Natural killer cell (primary cell): ENCODE measurements at regions not wholly inside any gene's neighbourhood (a gene's known extent, or its start where the extent isn't known, plus 50 kb on each side); places are given as distances from the start of the nearest gene placed in this dataset.

Experiments
- ATAC-seq, 3 donors: fragments of 150-1000 bp in 2 of 3; fragments of 200-7000 bp in 1 of 3; cut with Tn5 transposase; 1 replicate in 1 of 3; 2 replicates in 2 of 3; pipeline ENCODE4 v1.10.0; 2021; ENCODE audit warnings: mild to moderate bottlenecking in 2 of 3, moderate library complexity in 2 of 3
- DNase-seq, 2 donors: peaks; one replicate each; pipeline versions ENCODE4 v3.0.0 to v3.0.0-alpha.2; 2013 to 2021; ENCODE audit warnings: mixed read lengths in 1 of 2
- H3K27ac ChIP-seq: one replicate; pipeline ENCODE4 v1.5.1; 2013; ENCODE audit warnings: mild to moderate bottlenecking, low read length
- H3K27me3 ChIP-seq: one replicate; pipeline ENCODE4 v1.6.1; 2013; ENCODE audit warnings: low read length; ENCODE audit not compliant: control insufficient read depth, insufficient read depth
- H3K36me3 ChIP-seq: one replicate; pipeline ENCODE4 v1.6.1; 2013; ENCODE audit warnings: low read length; ENCODE audit not compliant: control insufficient read depth, insufficient read depth
- H3K4me1 ChIP-seq: one replicate; pipeline ENCODE4 v1.6.1; 2013; ENCODE audit warnings: low read length; ENCODE audit not compliant: control insufficient read depth, insufficient read depth
- H3K4me3 ChIP-seq: one replicate; pipeline ENCODE4 v1.5.1; 2013; ENCODE audit warnings: low read length
- H3K9me3 ChIP-seq: one replicate; pipeline ENCODE4 v1.6.1; 2013; ENCODE audit warnings: low read length; ENCODE audit not compliant: control insufficient read depth, insufficient read depth
- H3K27ac Mint-ChIP-seq, 2 donors: one replicate each; pipeline ENCODE4 v1.8.0; 2022; ENCODE audit warnings: mild to moderate bottlenecking in 2 of 2, mixed read lengths in 2 of 2, moderate library complexity in 1 of 2
- H3K27me3 Mint-ChIP-seq, 2 donors: one replicate each; pipeline ENCODE4 v1.8.0; 2022; ENCODE audit warnings: low read depth in 2 of 2, mixed read lengths in 2 of 2
- H3K36me3 Mint-ChIP-seq: one replicate; pipeline ENCODE4 v1.8.0; 2022; ENCODE audit warnings: mixed read lengths
- H3K4me1 Mint-ChIP-seq, 2 donors: one replicate each; pipeline ENCODE4 v1.8.0; 2022; ENCODE audit warnings: mixed read lengths in 2 of 2
- H3K4me3 Mint-ChIP-seq: one replicate; pipeline ENCODE4 v1.8.0; 2022; ENCODE audit warnings: mild to moderate bottlenecking, moderate library complexity, mixed read lengths
- H3K9me3 Mint-ChIP-seq, 2 donors: one replicate each; pipeline ENCODE4 v1.8.0; 2022; ENCODE audit warnings: mixed read lengths in 2 of 2
- CTCF ChIP-seq: fragments of 200-600 bp; IDR thresholded peaks from one replicate; pipeline ENCODE4 v1.8.0; 2022; ENCODE audit warnings: antibody characterized with exemption
- WGBS: methylation state at CpG from one replicate; pipeline ENCODE4 v1.1.7; 2013; ENCODE audit warnings: missing lambda C conversion rate; ENCODE audit not compliant: insufficient coverage; 5-methylcytosine and 5-hydroxymethylcytosine counted together
- intact Hi-C: fragments of 100-400 bp; cut with micrococcal nuclease; formaldehyde crosslinking; loops from one replicate; pipeline ENCODE4 v1.14.2; 2022

- no peak overlapping the region for H3K4me3 Mint-ChIP-seq
- ATAC-seq (no peak), DNase-seq (no peak)
- H3K27me3 Mint-ChIP-seq = peaks cover 0 to 3% of the 10 kb centered on the region in 2 donors
- Histone ChIP-seq H3K27me3 (no peaks in the 10 kb centered on the region), H3K9me3 (no peaks in the 10 kb centered on the region), H3K4me1 (peaks cover 4% of the 10 kb centered on the region), H3K27ac (no peak overlapping the region), H3K4me3 (no peak overlapping the region), H3K36me3 (no peaks in the 10 kb centered on the region)
- peaks cover 0 to 5% of the 10 kb centered on the region in 2 donors for H3K4me1 Mint-ChIP-seq
- WGBS = 89% methylated on average over 4 of the region's 7 CpGs
- H3K36me3 Mint-ChIP-seq = no peaks in the 10 kb centered on the region
- H3K27ac Mint-ChIP-seq = no peak overlapping the region
- no peaks in the 10 kb centered on the region for H3K9me3 Mint-ChIP-seq
- no peak for TF ChIP-seq CTCF
- intact Hi-C loops = no loop called here
These were observed 248.3 kb downstream of the TSHZ3 start for GRCh38 chr19:31100981-31101380.

- Mint-ChIP-seq H3K4me3 (no peak overlapping the region), H3K4me1 (peaks cover 0 to 5% of the 10 kb centered on the region in 2 donors), H3K9me3 (no peaks in the 10 kb centered on the region), H3K36me3 (no peaks in the 10 kb centered on the region), H3K27ac (no peak overlapping the region), H3K27me3 (peaks cover 0 to 1% of the 10 kb centered on the region in 2 donors)
- Histone ChIP-seq H3K9me3 (no peaks in the 10 kb centered on the region), H3K4me3 (no peak overlapping the region), H3K36me3 (no peaks in the 10 kb centered on the region), H3K27ac (no peak overlapping the region), H3K4me1 (peaks cover 4% of the 10 kb centered on the region), H3K27me3 (no peaks in the 10 kb centered on the region)
- intact Hi-C loops = no loop called here
- ATAC-seq = no peak
- DNase-seq = no peak
- WGBS = 36% methylated on average over 3 of the region's 3 CpGs
- no peak for TF ChIP-seq CTCF
These were observed 249.0 kb downstream of the TSHZ3 start for GRCh38 chr19:31100206-31100590.

- H3K4me1 ChIP-seq = peaks cover 4% of the 10 kb centered on the region
- DNase-seq (no peak), ATAC-seq (no peak)
- intact Hi-C loops = no loop called here
- H3K9me3 ChIP-seq = no peaks in the 10 kb centered on the region
- Mint-ChIP-seq H3K4me3 (no peak overlapping the region), H3K27me3 (no peaks in the 10 kb centered on the region), H3K9me3 (no peaks in the 10 kb centered on the region), H3K36me3 (no peaks in the 10 kb centered on the region), H3K4me1 (peaks cover 0 to 5% of the 10 kb centered on the region in 2 donors), H3K27ac (no peak overlapping the region)
- TF ChIP-seq CTCF = no peak
- H3K4me3 ChIP-seq = no peak overlapping the region
- H3K27me3 ChIP-seq = no peaks in the 10 kb centered on the region
- H3K36me3 ChIP-seq = no peaks in the 10 kb centered on the region
- no peak overlapping the region for H3K27ac ChIP-seq
- WGBS = 77% methylated on average over 4 of the region's 4 CpGs
These were observed 249.6 kb downstream of the TSHZ3 start for GRCh38 chr19:31099515-31100205.

- Mint-ChIP-seq H3K4me3 (no peak overlapping the region), H3K27ac (no peak overlapping the region), H3K4me1 (peaks cover 0 to 5% of the 10 kb centered on the region in 2 donors), H3K27me3 (no peaks in the 10 kb centered on the region), H3K36me3 (no peaks in the 10 kb centered on the region), H3K9me3 (no peaks in the 10 kb centered on the region)
- intact Hi-C loops = no loop called here
- 73% methylated on average over 2 of the region's 2 CpGs for WGBS
- no peak for TF ChIP-seq CTCF
- Histone ChIP-seq H3K36me3 (no peaks in the 10 kb centered on the region), H3K27me3 (no peaks in the 10 kb centered on the region), H3K4me3 (no peak overlapping the region), H3K27ac (no peak overlapping the region), H3K4me1 (peaks cover 4% of the 10 kb centered on the region), H3K9me3 (no peaks in the 10 kb centered on the region)
- no peak for ATAC-seq
- no peak for DNase-seq
These were observed 250.4 kb downstream of the TSHZ3 start for GRCh38 chr19:31098836-31099235.
